ENCODE measurements at regions not wholly inside any gene's neighbourhood (a gene's known extent, or its start where the extent isn't known, plus 50 kb on each side); places are given as distances from the start of the nearest gene placed in this dataset.

- Histone ChIP-seq H4K8ac (ENCODE audit: low read depth in 2 of 2, low read length in 2 of 2) (no peak overlapping the region), H4K91ac (ENCODE audit: insufficient read depth, low read depth, low read length) (no peak overlapping the region), H3K23ac (ENCODE audit: low read depth, low read length) (no peak overlapping the region), H2BK5ac (ENCODE audit: low read depth, low read length, poor library complexity, severe bottlenecking) (no peak overlapping the region), H4K20me1 (ENCODE audit: insufficient read depth, low read length) (no peaks in the 10 kb centered on the region), H3K79me1 (ENCODE audit: low read depth in 1 of 2, low read length in 2 of 2) (no peaks in the 10 kb centered on the region), H3K4me1 (ENCODE audit: control insufficient read depth, insufficient read depth, low read length) (no peaks in the 10 kb centered on the region), H3K14ac (replicated peaks; ENCODE audit: low read depth, low read length) (no peak overlapping the region), H3K4ac (ENCODE audit: low read depth, low read length) (no peak overlapping the region), H2BK120ac (ENCODE audit: low read depth, low read length) (no peak overlapping the region), H2AK5ac (ENCODE audit: low read depth, low read length) (no peak overlapping the region), H3K4me2 (ENCODE audit: low read depth, low read length) (no peak overlapping the region), H3K9ac (ENCODE audit: low read depth, low read length) (no peak overlapping the region), H3K27me3 (ENCODE audit: control insufficient read depth, insufficient read depth, low read length) (peaks cover 13% of the 10 kb centered on the region; the same call in 1 of the 2 replicates), H4K5ac (ENCODE audit: low read depth, low read length) (no peak overlapping the region), H3K9me3 (ENCODE audit: control insufficient read depth, insufficient read depth, low read length) (no peaks in the 10 kb centered on the region), H2AFZ (replicated peaks; ENCODE audit: low read length, poor library complexity) (no peak overlapping the region), H3K9me1 (ENCODE audit: insufficient read depth, low read length) (no peaks in the 10 kb centered on the region), H2BK20ac (ENCODE audit: low read depth, low read length) (no peak overlapping the region), H3K56ac (ENCODE audit: extremely low read depth, insufficient read depth, low read length) (no peak overlapping the region), H3K27ac (ENCODE audit: insufficient read depth, low read length) (no peak overlapping the region), H3K4me3 (ENCODE audit: insufficient read depth, low read depth, low read length) (no peak overlapping the region), H3K36me3 (ENCODE audit: control insufficient read depth, insufficient read depth, low read length) (no peaks in the 10 kb centered on the region), H2BK15ac (ENCODE audit: low read depth, low read length) (no peak overlapping the region), H2AK9ac (replicated peaks; ENCODE audit: low read depth, low read length, poor library complexity) (no peak overlapping the region), H3K18ac (ENCODE audit: low read depth, low read length) (no peak overlapping the region)
- TF ChIP-seq POLR2A (IDR thresholded peaks at IDR 0.05; ENCODE audit: low read depth, low read length) (no peak), SMC3 (IDR thresholded peaks at IDR 0.05; ENCODE audit: low read depth, low read length) (no peak), MAZ (IDR thresholded peaks at IDR 0.05; ENCODE audit: borderline replicate concordance, low read depth, low read length) (no peak), RAD21 (IDR thresholded peaks at IDR 0.05; ENCODE audit: low read length) (no peak)
- in situ Hi-C loops (cut with MboI; ENCODE audit: low sequenced_read_pairs), result loop anchor here (25.0 kb wide), 1 partner anchor 1457 kb away; no protein-coding TSS in a partner anchor
- ChIA-PET POLR2A (ENCODE audit: unreplicated experiment) (no interaction called here), CTCF (interaction anchor here (0.6 kb wide), 1 partner anchor 591 kb away, joined by 3 read pairs; no protein-coding TSS in a partner anchor)
- ATAC-seq (ENCODE audit: low read depth), result no peak
- BruUV-seq (replicated peaks), result no TSS peak
- no peak for DNase-seq
- dilution Hi-C loops (cut with HindIII; ENCODE audit: low sequenced_read_pairs, unreplicated experiment), result no loop called here
- WGBS, 2 experiments (ENCODE audit: extremely low coverage in 2 of 2, insufficient read length in 1 of 2), result no CpG with 5 or more reads among the region's 7 CpGs
- intact Hi-C loops (cut with micrococcal nuclease), result no loop called here
Measured at GRCh38 chr1:172755099-172755498, 96.2 kb downstream of the FASLG start.

All from IMR-90 (cell line).